ENCODE measurements at regions not wholly inside any gene's neighbourhood (a gene's known extent, or its start where the extent isn't known, plus 50 kb on each side); places are given as distances from the start of the nearest gene placed in this dataset.

DNA sequence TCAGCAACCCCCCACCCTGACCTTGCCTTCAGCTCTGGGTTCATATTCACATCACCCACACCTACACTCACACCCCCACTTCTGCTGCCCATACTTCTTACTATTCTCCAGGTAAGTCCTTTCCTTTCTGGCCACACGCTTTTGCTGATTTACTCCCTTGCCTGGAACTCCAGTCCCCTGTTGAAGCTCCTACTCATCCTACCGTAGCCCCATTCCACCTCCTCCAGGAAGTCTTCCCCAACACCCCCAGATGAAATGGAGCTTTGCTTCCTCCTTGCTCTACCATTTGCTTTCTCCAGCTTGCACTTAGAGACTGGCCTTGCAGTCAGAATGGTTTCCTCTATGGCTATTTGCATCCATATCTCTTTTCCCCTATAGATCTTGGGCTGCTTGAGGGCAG lies 182.3 kb downstream of the MELK start:
- TF ChIP-seq CTCF (IDR thresholded peaks at IDR 0.05) = no peak
- Mint-ChIP-seq H3K4me1 (ENCODE audit: unreplicated experiment) (no peaks in the 10 kb centered on the region), H3K27ac (ENCODE audit: unreplicated experiment) (no peak overlapping the region), H3K36me3 (ENCODE audit: unreplicated experiment) (no peaks in the 10 kb centered on the region), H3K9me3 (ENCODE audit: unreplicated experiment) (no peaks in the 10 kb centered on the region), H3K4me3 (ENCODE audit: unreplicated experiment) (no peak overlapping the region), H3K27me3 (ENCODE audit: unreplicated experiment) (peaks cover 41% of the 10 kb centered on the region)
- DNase-seq (ENCODE audit: extremely low spot score, unreplicated experiment) = no peak

- H3K27me3 Mint-ChIP-seq (ENCODE audit: unreplicated experiment) = peaks cover 37% of the 10 kb centered on the region
- no peaks in the 10 kb centered on the region for H3K36me3 Mint-ChIP-seq (ENCODE audit: unreplicated experiment)
- no peak overlapping the region for H3K27ac Mint-ChIP-seq (ENCODE audit: unreplicated experiment)
- no peak overlapping the region for H3K4me3 Mint-ChIP-seq (ENCODE audit: unreplicated experiment)
- H3K9me3 Mint-ChIP-seq (ENCODE audit: unreplicated experiment) = no peaks in the 10 kb centered on the region
- no peak for TF ChIP-seq CTCF (IDR thresholded peaks at IDR 0.05)
- H3K4me1 Mint-ChIP-seq (ENCODE audit: unreplicated experiment) = no peaks in the 10 kb centered on the region
- no peak for DNase-seq (ENCODE audit: extremely low spot score, unreplicated experiment)
These were observed 186.4 kb downstream of the MELK start for GRCh38 chr9:36759141-36759540.

DNA sequence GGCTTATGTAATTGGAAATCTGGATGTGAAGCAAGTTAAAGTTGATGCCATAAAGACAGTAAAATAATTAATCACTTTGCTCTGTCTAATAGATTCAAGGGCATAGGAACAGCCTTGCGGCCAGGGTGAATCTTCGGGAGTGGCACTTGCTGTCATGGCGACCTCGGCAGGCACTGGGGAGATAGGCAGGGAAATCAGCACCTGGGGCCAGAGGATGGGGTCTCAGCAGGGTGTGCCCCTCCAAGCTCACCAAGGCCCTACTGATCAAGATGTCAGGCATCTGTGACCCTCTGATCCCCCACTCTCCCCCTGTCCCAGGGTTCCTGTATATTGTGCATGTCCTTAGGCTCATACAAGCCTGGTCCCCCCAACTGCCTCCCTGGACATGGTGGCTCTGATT lies 187.3 kb downstream of the MELK start:
- Mint-ChIP-seq H3K27ac (ENCODE audit: unreplicated experiment) (no peak overlapping the region), H3K4me1 (ENCODE audit: unreplicated experiment) (no peaks in the 10 kb centered on the region), H3K4me3 (ENCODE audit: unreplicated experiment) (no peak overlapping the region), H3K27me3 (ENCODE audit: unreplicated experiment) (peaks cover 31% of the 10 kb centered on the region), H3K36me3 (ENCODE audit: unreplicated experiment) (no peaks in the 10 kb centered on the region), H3K9me3 (ENCODE audit: unreplicated experiment) (no peaks in the 10 kb centered on the region)
- TF ChIP-seq CTCF (IDR thresholded peaks at IDR 0.05) = no peak
- DNase-seq (ENCODE audit: extremely low spot score, unreplicated experiment) = no peak

GRCh38 chr9:36760667-36761420 lies 188.1 kb downstream of the MELK start:
- no peaks in the 10 kb centered on the region for H3K9me3 Mint-ChIP-seq (ENCODE audit: unreplicated experiment)
- no peak overlapping the region for H3K27ac Mint-ChIP-seq (ENCODE audit: unreplicated experiment)
- H3K27me3 Mint-ChIP-seq (ENCODE audit: unreplicated experiment) = peaks cover 24% of the 10 kb centered on the region
- no peak for TF ChIP-seq CTCF (IDR thresholded peaks at IDR 0.05)
- DNase-seq (ENCODE audit: extremely low spot score, unreplicated experiment) = no peak
- H3K4me3 Mint-ChIP-seq (ENCODE audit: unreplicated experiment) = no peak overlapping the region
- H3K36me3 Mint-ChIP-seq (ENCODE audit: unreplicated experiment) = no peaks in the 10 kb centered on the region
- no peaks in the 10 kb centered on the region for H3K4me1 Mint-ChIP-seq (ENCODE audit: unreplicated experiment)

- no peaks in the 10 kb centered on the region for H3K9me3 Mint-ChIP-seq (ENCODE audit: unreplicated experiment)
- TF ChIP-seq CTCF (IDR thresholded peaks at IDR 0.05) = no peak
- no peak overlapping the region for H3K27ac Mint-ChIP-seq (ENCODE audit: unreplicated experiment)
- no peaks in the 10 kb centered on the region for H3K36me3 Mint-ChIP-seq (ENCODE audit: unreplicated experiment)
- DNase-seq (ENCODE audit: extremely low spot score, unreplicated experiment) = no peak
- peaks cover 25% of the 10 kb centered on the region for H3K27me3 Mint-ChIP-seq (ENCODE audit: unreplicated experiment)
- no peaks in the 10 kb centered on the region for H3K4me1 Mint-ChIP-seq (ENCODE audit: unreplicated experiment)
- H3K4me3 Mint-ChIP-seq (ENCODE audit: unreplicated experiment) = no peak overlapping the region
These were observed 190.3 kb downstream of the MELK start for GRCh38 chr9:36762958-36763357.

Data from osteocyte (in vitro differentiated cells).